WTC11 (cell line): ENCODE measurements at regions not wholly inside any gene's neighbourhood (a gene's known extent, or its start where the extent isn't known, plus 50 kb on each side); places are given as distances from the start of the nearest gene placed in this dataset.
"Not testable (repeated sequence)": the region's sequence is repeated elsewhere in the genome, so short reads cannot be mapped to it uniquely, and the experiment has no call there.

Source experiments
- ATAC-seq: fragments of 200-7000 bp; cut with Tn5 transposase; 2 replicates; pipeline ENCODE4 v1.10.0; 2021; ENCODE audit warnings: mild to moderate bottlenecking, moderate library complexity
- CTCF ChIA-PET: fragments of 300-600 bp; sonication (Branson Sonifier 250); formaldehyde crosslinking; loops from one replicate; lab custom pipeline; 2021; ENCODE audit warnings: antibody characterized with exemption; lab: Charles Lee
- POLR2A ChIA-PET: fragments of 350-600 bp; sonication (Branson Sonifier 250); formaldehyde crosslinking; loops from one replicate; lab custom pipeline; 2021; ENCODE audit warnings: antibody characterized with exemption; lab: Charles Lee
- DNase-seq: peaks from one replicate; pipeline ENCODE4 v3.0.0; 2021; ENCODE audit warnings: low spot score
- H3K27ac Mint-ChIP-seq: 2 replicates; pipeline ENCODE4 v1.8.0; 2021; ENCODE audit warnings: mixed read lengths
- H3K27me3 Mint-ChIP-seq: 2 replicates; pipeline ENCODE4 v1.8.0; 2021; ENCODE audit warnings: low read depth, mild to moderate bottlenecking, moderate library complexity, mixed read lengths
- H3K36me3 Mint-ChIP-seq: 2 replicates; pipeline ENCODE4 v1.8.0; 2021; ENCODE audit warnings: mixed read lengths
- H3K4me1 Mint-ChIP-seq: 2 replicates; pipeline ENCODE4 v1.8.0; 2022; ENCODE audit warnings: mixed read lengths
- H3K4me3 Mint-ChIP-seq: 2 replicates; pipeline ENCODE4 v1.8.0; 2021; ENCODE audit warnings: mild to moderate bottlenecking, moderate library complexity, mixed read lengths
- H3K9me3 Mint-ChIP-seq: 2 replicates; pipeline ENCODE4 v1.8.0; 2021; ENCODE audit warnings: mixed read lengths
- ATF6 ChIP-seq: sonication (generic); formaldehyde crosslinking; IDR thresholded peaks from 2 replicates; pipeline ENCODE4 v1.8.1; 2023; ENCODE audit warnings: mild to moderate bottlenecking, missing genetic modification reagents
- GRHL2 ChIP-seq: fragments of 250-450 bp; sonication (Bioruptor Pico); IDR thresholded peaks from 2 replicates; pipeline ENCODE4 v1.8.0; 2022; ENCODE audit warnings: mild to moderate bottlenecking, moderate library complexity; ENCODE audit not compliant: insufficient replicate concordance, severe bottlenecking
- NR3C1 ChIP-seq: sonication (generic); formaldehyde crosslinking; conservative IDR thresholded peaks from 2 replicates; pipeline ENCODE4 v1.8.1; 2023; ENCODE audit warnings: low read depth, mild to moderate bottlenecking, missing genetic modification reagents
- ZMAT4 ChIP-seq: fragments of 250-450 bp; sonication (Bioruptor Pico); IDR thresholded peaks from 2 replicates; pipeline ENCODE4 v1.9.0; 2021; ENCODE audit warnings: mild to moderate bottlenecking
- ZNF396 ChIP-seq: fragments of 250-450 bp; sonication (Bioruptor Pico); IDR thresholded peaks from 2 replicates; pipeline ENCODE4 v1.8.0; 2021; ENCODE audit warnings: mild to moderate bottlenecking, moderate library complexity, borderline replicate concordance
- ZNF425 ChIP-seq: fragments of 250-450 bp; sonication (Bioruptor Pico); conservative IDR thresholded peaks from 2 replicates; pipeline ENCODE4 v1.9.0; 2021; ENCODE audit warnings: mild to moderate bottlenecking
- ZNF671 ChIP-seq: fragments of 250-450 bp; sonication (Bioruptor Pico); IDR thresholded peaks from 2 replicates; pipeline ENCODE4 v1.8.0; 2021; ENCODE audit warnings: mild to moderate bottlenecking
- TF ChIP-seq, protein P1 (sequence below): sonication (generic); formaldehyde crosslinking; IDR thresholded peaks from 2 replicates; pipeline ENCODE4 v1.8.1; 2022; ENCODE audit warnings: low read depth, missing genetic modification reagents, borderline replicate concordance
- TF ChIP-seq, protein P2 (sequence below): sonication (generic); formaldehyde crosslinking; IDR thresholded peaks from 2 replicates; pipeline ENCODE4 v1.8.0; 2023; ENCODE audit warnings: mild to moderate bottlenecking, missing genetic modification reagents

GRCh38 chr7:19958309-19958896, 185.0 kb upstream of the TMEM196 start (continued):
- TF ChIP-seq ZNF425 (CRISPR knock-in tag) (no peak), NR3C1 (CRISPR knock-in tag) (no peak)
- TF ChIP-seq, protein P1, sequence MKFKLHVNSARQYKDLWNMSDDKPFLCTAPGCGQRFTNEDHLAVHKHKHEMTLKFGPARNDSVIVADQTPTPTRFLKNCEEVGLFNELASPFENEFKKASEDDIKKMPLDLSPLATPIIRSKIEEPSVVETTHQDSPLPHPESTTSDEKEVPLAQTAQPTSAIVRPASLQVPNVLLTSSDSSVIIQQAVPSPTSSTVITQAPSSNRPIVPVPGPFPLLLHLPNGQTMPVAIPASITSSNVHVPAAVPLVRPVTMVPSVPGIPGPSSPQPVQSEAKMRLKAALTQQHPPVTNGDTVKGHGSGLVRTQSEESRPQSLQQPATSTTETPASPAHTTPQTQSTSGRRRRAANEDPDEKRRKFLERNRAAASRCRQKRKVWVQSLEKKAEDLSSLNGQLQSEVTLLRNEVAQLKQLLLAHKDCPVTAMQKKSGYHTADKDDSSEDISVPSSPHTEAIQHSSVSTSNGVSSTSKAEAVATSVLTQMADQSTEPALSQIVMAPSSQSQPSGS: no peak
- TF ChIP-seq, all 79 proteins: peak for 0

- Mint-ChIP-seq H3K4me3 (no peak overlapping the region), H3K36me3 (peaks cover 87% of the 10 kb centered on the region), H3K4me1 (no peaks in the 10 kb centered on the region), H3K27me3 (peaks cover 5% of the 10 kb centered on the region), H3K27ac (no peak overlapping the region), H3K9me3 (peaks cover 55% of the 10 kb centered on the region)
- POLR2A ChIA-PET: no interaction called here
- DNase-seq: no peak
- no peak for ATAC-seq
- TF ChIP-seq GRHL2 (CRISPR knock-in tag): no peak
- TF ChIP-seq ZNF396: no peak
- TF ChIP-seq ZNF671: no peak
- TF ChIP-seq ZMAT4: no peak
- TF ChIP-seq, protein P2, sequence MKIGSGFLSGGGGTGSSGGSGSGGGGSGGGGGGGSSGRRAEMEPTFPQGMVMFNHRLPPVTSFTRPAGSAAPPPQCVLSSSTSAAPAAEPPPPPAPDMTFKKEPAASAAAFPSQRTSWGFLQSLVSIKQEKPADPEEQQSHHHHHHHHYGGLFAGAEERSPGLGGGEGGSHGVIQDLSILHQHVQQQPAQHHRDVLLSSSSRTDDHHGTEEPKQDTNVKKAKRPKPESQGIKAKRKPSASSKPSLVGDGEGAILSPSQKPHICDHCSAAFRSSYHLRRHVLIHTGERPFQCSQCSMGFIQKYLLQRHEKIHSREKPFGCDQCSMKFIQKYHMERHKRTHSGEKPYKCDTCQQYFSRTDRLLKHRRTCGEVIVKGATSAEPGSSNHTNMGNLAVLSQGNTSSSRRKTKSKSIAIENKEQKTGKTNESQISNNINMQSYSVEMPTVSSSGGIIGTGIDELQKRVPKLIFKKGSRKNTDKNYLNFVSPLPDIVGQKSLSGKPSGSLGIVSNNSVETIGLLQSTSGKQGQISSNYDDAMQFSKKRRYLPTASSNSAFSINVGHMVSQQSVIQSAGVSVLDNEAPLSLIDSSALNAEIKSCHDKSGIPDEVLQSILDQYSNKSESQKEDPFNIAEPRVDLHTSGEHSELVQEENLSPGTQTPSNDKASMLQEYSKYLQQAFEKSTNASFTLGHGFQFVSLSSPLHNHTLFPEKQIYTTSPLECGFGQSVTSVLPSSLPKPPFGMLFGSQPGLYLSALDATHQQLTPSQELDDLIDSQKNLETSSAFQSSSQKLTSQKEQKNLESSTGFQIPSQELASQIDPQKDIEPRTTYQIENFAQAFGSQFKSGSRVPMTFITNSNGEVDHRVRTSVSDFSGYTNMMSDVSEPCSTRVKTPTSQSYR (CRISPR knock-in tag): no peak
- no peak for TF ChIP-seq ATF6 (CRISPR knock-in tag)
- CTCF ChIA-PET: no interaction called here
Measured at GRCh38 chr7:19957664-19958063, 184.2 kb upstream of the TMEM196 start.

- CTCF ChIA-PET, H3K27ac Mint-ChIP-seq, H3K27me3 Mint-ChIP-seq, POLR2A ChIA-PET, H3K4me3 Mint-ChIP-seq, H3K4me1 Mint-ChIP-seq, DNase-seq: not testable (repeated sequence)
- H3K36me3 Mint-ChIP-seq: peaks cover 96% of the 10 kb centered on the region
- H3K9me3 Mint-ChIP-seq: peaks cover 83% of the 10 kb centered on the region
- peak; percentile 44 for ATAC-seq
Measured at GRCh38 chr7:19954166-19954565, 180.7 kb upstream of the TMEM196 start.

DNA sequence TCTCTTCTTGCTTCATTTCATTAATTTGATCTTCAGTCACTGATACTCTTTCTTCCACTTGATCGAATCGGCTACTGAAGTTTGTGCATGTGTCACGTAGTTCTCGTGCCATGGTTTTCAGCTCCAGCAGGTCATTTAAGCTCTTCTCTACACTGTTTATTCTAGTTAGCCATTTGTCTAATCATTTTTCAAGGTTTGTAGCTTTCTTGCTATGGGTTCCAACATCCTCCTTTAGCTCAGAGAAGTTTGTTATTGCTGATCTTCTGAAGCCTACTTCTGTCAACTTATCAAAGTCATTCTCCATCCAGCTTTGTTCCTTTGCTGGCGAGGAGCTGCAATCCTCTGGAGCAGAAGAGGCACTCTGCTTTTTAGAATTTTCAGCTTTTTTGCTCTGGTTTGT, 180.0 kb upstream of the TMEM196 start:
- H3K4me3 Mint-ChIP-seq, H3K4me1 Mint-ChIP-seq, H3K27ac Mint-ChIP-seq, ATAC-seq, POLR2A ChIA-PET, DNase-seq, CTCF ChIA-PET, H3K27me3 Mint-ChIP-seq: not testable (repeated sequence)
- peaks cover 96% of the 10 kb centered on the region for H3K36me3 Mint-ChIP-seq
- peaks cover 89% of the 10 kb centered on the region for H3K9me3 Mint-ChIP-seq
